ENCODE measurements at regions not wholly inside any gene's neighbourhood (a gene's known extent, or its start where the extent isn't known, plus 50 kb on each side); places are given as distances from the start of the nearest gene placed in this dataset.

DNA sequence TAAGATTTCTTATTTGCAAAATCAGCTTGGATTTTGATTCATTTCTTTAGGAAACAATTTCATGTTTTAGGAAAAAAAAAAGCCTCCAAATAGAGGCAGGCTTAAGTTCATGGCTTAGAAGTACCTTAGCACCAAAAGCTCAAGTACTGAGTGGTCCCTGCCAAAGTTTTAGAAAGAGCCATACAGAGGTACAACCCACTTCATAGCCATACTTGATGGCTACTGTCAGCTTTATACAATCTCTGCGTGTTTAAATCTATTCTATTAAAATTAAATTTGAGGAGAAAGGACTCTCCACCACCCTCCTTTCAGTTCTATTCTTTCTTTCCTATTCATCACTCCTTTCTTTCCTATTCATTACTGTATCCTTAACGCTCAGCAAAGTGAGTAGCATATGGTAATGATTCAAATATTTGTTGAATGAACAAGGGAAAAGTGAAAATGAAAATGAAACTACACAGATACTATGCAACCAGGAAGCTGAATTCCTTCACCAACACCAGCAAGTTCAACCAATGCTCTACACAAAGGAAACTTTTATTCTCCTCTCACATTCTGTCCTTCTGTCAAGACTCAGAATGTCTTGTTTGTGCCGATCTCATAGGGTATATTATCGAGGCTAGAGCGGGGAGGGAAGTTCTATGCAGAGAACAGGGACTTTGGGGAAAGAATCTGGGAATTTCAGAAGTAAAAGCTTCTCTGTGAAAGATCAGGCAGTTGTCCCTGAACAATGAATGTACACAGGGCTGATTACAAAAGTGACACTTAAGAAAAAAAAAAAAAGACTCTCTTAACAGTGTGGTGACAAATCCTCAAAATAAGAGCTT is 138.6 kb upstream of the SPEF2 start:
- Histone ChIP-seq H3K36me3 (ENCODE audit: control insufficient read depth, insufficient read depth, low read length) (no peaks in the 10 kb centered on the region), H3K27me3 (ENCODE audit: control insufficient read depth, insufficient read depth, low read length) (no peaks in the 10 kb centered on the region), H3K4me1 (ENCODE audit: control insufficient read depth, insufficient read depth, low read length) (no peaks in the 10 kb centered on the region), H3K9me3 (replicated peaks; ENCODE audit: control insufficient read depth, low read depth, low read length) (no peaks in the 10 kb centered on the region), H3K27ac (ENCODE audit: low read length) (peak overlapping the region; percentile 59), H3K4me3 (ENCODE audit: low read length) (no peak overlapping the region)
- DNase-seq, result peak; percentile 73
- 86% methylated on average over 3 of the region's 5 CpGs for WGBS (ENCODE audit: insufficient coverage)

DNA sequence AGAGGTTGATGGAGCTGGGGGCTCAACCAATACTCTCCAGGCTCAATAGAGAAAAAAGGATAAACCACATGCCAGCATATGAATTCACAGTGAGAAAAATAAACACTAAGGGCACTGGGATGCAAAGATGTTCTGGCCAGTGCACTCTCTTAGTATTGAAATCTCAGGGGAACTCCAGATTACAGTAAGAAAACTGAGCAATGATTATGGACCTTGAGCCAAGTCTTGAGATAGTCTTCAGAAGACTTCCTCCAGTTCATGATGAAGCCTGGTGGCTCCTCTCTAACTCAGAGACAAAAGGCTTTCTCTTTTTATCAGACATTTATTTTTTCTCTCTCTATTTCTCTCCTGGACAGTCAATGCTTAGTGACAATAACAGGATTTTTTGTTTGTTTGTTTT is 139.8 kb upstream of the SPEF2 start:
- Histone ChIP-seq H3K27ac (ENCODE audit: low read length) (no peak overlapping the region), H3K4me3 (ENCODE audit: low read length) (no peak overlapping the region), H3K27me3 (ENCODE audit: control insufficient read depth, insufficient read depth, low read length) (no peaks in the 10 kb centered on the region), H3K9me3 (replicated peaks; ENCODE audit: control insufficient read depth, low read depth, low read length) (no peaks in the 10 kb centered on the region), H3K4me1 (ENCODE audit: control insufficient read depth, insufficient read depth, low read length) (no peaks in the 10 kb centered on the region), H3K36me3 (ENCODE audit: control insufficient read depth, insufficient read depth, low read length) (no peaks in the 10 kb centered on the region)
- DNase-seq, result no peak

DNA sequence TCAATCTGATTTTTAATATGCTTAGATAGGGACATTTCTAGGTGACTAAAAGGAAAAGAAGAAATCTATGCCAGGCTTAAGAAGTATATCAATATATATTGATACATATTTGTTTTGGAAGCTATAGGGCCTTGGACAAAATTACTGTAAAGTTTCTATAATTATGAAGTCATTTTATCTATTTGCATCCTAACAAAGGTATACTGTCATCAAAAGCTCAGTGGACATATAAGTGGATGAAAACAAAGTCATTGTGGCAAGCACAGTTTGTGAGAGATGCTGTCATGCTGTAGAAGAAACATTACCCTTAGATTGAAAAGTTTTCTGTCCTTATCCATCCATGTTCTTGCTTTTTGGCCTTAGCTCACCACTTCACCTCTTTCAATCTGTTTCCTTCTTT is 140.3 kb upstream of the SPEF2 start:
- Histone ChIP-seq H3K4me1 (ENCODE audit: control insufficient read depth, insufficient read depth, low read length) (no peaks in the 10 kb centered on the region), H3K36me3 (ENCODE audit: control insufficient read depth, insufficient read depth, low read length) (no peaks in the 10 kb centered on the region), H3K9me3 (replicated peaks; ENCODE audit: control insufficient read depth, low read depth, low read length) (no peaks in the 10 kb centered on the region), H3K27me3 (ENCODE audit: control insufficient read depth, insufficient read depth, low read length) (no peaks in the 10 kb centered on the region), H3K27ac (ENCODE audit: low read length) (no peak overlapping the region), H3K4me3 (ENCODE audit: low read length) (no peak overlapping the region)
- no peak for DNase-seq

DNA sequence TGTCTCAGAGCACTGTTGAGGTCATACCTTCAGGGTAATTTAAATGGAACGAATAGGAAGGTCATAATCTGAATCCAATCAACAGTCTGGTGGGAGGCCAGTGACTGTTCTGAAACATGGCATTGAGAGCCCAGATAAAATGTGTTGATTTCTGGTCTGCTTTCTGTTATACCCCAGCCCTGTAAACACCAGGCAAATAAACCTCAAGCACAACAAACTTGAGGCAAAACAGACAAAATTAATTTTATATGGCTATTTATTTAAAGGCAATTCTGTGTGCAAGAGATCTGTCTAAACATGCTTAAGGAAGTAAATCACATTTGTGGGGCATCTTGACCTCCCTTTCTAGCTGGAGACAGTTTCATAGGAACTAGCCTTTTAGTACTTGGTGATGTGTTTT is 140.9 kb upstream of the SPEF2 start:
- Histone ChIP-seq H3K27me3 (ENCODE audit: control insufficient read depth, insufficient read depth, low read length) (no peaks in the 10 kb centered on the region), H3K36me3 (ENCODE audit: control insufficient read depth, insufficient read depth, low read length) (no peaks in the 10 kb centered on the region), H3K4me3 (ENCODE audit: low read length) (no peak overlapping the region), H3K27ac (ENCODE audit: low read length) (no peak overlapping the region), H3K4me1 (ENCODE audit: control insufficient read depth, insufficient read depth, low read length) (no peaks in the 10 kb centered on the region), H3K9me3 (replicated peaks; ENCODE audit: control insufficient read depth, low read depth, low read length) (no peaks in the 10 kb centered on the region)
- no CpG with 5 or more reads among the region's 1 CpG for WGBS (ENCODE audit: insufficient coverage)
- DNase-seq, result no peak

DNA sequence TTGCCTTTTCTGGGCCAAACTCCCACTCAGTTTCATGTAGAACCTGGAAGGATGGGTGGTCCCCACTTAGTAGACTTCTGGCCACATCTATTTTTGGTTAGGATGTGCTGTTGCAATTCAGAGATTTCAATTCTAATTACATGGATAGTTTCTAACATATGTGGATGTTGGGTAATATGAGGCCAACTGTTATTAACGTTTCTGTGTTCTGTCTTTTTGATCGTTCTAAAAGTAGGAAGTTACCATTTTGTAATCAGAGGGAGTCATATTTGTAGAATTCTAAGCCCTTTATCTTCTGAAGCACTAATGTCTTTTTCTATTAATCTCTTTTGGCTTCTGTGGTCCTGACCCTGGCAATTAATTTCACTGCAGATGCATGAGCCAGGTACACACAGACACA is 141.6 kb upstream of the SPEF2 start:
- no peaks in the 10 kb centered on the region for H3K27me3 ChIP-seq (ENCODE audit: control insufficient read depth, insufficient read depth, low read length)
- no CpG with 5 or more reads among the region's 2 CpGs for whole genome bisulfite sequencing (ENCODE audit: insufficient coverage)
- DNase-seq, result peak; percentile 14
- no peak overlapping the region for H3K27ac ChIP-seq (ENCODE audit: low read length)
- no peaks in the 10 kb centered on the region for H3K36me3 ChIP-seq (ENCODE audit: control insufficient read depth, insufficient read depth, low read length)
- H3K4me3 ChIP-seq (ENCODE audit: low read length), result no peak overlapping the region
- H3K4me1 ChIP-seq (ENCODE audit: control insufficient read depth, insufficient read depth, low read length), result no peaks in the 10 kb centered on the region
- no peaks in the 10 kb centered on the region for H3K9me3 ChIP-seq (replicated peaks; ENCODE audit: control insufficient read depth, low read depth, low read length)

DNA sequence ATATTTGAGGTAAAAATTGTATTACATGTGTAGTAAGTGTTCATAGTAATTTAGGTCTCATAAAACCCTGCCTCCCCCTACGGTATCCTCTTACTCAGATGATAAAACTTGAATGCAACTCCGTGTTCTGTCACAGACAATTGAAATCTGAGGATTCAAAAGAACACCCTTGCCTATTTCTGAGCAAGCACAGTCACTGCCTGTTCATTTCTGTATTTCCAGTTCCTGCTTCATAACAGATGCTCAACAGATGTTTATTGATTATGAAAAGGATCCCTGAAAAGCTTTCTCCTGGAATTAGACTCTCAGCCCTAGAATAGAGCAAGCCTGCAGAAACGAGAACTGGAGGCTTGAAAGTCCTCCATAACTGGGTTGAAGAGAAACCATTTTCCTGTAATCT is 144.1 kb upstream of the SPEF2 start:
- Histone ChIP-seq H3K4me1 (ENCODE audit: control insufficient read depth, insufficient read depth, low read length) (no peaks in the 10 kb centered on the region), H3K36me3 (ENCODE audit: control insufficient read depth, insufficient read depth, low read length) (no peaks in the 10 kb centered on the region), H3K27ac (ENCODE audit: low read length) (no peak overlapping the region), H3K4me3 (ENCODE audit: low read length) (no peak overlapping the region), H3K9me3 (replicated peaks; ENCODE audit: control insufficient read depth, low read depth, low read length) (no peaks in the 10 kb centered on the region), H3K27me3 (ENCODE audit: control insufficient read depth, insufficient read depth, low read length) (no peaks in the 10 kb centered on the region)
- WGBS (ENCODE audit: insufficient coverage), result no CpG with 5 or more reads among the region's 3 CpGs
- DNase-seq, result peak; percentile 33

DNA sequence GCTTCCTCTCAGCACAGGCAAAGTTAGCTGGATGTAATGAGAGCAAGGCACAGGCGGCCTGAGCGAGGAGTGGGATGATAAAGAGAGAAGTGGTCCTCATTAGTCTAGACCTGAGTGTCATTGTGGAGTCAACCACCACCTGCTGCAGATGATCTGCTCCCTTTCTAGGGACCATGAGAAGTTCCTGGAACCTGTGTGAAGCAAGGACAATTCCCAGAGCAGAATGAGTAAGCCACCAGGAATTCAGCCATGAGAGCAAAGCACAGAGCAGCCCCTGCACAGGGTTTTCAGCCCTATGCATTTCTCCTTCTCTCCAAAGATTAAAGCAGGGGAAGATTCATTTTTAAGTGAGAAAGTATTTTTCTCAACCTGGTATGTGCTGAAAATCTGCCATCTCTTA is 146.8 kb upstream of the SPEF2 start:
- Histone ChIP-seq H3K27ac (ENCODE audit: low read length) (no peak overlapping the region), H3K27me3 (ENCODE audit: control insufficient read depth, insufficient read depth, low read length) (no peaks in the 10 kb centered on the region), H3K4me1 (ENCODE audit: control insufficient read depth, insufficient read depth, low read length) (no peaks in the 10 kb centered on the region), H3K4me3 (ENCODE audit: low read length) (no peak overlapping the region), H3K9me3 (replicated peaks; ENCODE audit: control insufficient read depth, low read depth, low read length) (no peaks in the 10 kb centered on the region), H3K36me3 (ENCODE audit: control insufficient read depth, insufficient read depth, low read length) (no peaks in the 10 kb centered on the region)
- WGBS (ENCODE audit: insufficient coverage), result 67% methylated on average over 2 of the region's 2 CpGs
- DNase-seq, result peak; percentile 35

DNA sequence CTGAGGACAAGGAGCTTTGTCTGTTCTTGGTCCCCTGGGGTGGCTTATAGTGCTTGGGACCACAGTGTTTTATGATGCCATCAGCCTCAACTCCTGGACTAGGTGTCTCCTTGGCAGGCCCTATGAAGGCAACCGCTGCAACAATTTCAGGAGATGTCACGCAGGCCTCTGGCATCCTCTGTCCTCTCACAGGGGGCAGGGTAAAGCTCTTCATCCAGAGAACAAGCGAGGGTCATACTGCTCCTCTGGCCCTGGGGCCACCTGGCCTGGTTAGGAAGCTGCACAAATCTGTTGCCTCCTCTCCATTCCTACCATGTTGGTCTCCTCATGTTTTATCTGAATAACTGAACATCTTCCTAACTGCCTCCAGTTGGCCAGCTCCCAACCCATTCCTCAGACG is 148.9 kb upstream of the SPEF2 start:
- no peak for DNase-seq
- H3K27me3 ChIP-seq (ENCODE audit: control insufficient read depth, insufficient read depth, low read length), result no peaks in the 10 kb centered on the region
- no peaks in the 10 kb centered on the region for H3K4me1 ChIP-seq (ENCODE audit: control insufficient read depth, insufficient read depth, low read length)
- 98% methylated on average over 3 of the region's 4 CpGs for WGBS (ENCODE audit: insufficient coverage)
- H3K36me3 ChIP-seq (ENCODE audit: control insufficient read depth, insufficient read depth, low read length), result no peaks in the 10 kb centered on the region
- H3K4me3 ChIP-seq (ENCODE audit: low read length), result no peak overlapping the region
- H3K27ac ChIP-seq (ENCODE audit: low read length), result no peak overlapping the region
- no peaks in the 10 kb centered on the region for H3K9me3 ChIP-seq (replicated peaks; ENCODE audit: control insufficient read depth, low read depth, low read length)

DNA sequence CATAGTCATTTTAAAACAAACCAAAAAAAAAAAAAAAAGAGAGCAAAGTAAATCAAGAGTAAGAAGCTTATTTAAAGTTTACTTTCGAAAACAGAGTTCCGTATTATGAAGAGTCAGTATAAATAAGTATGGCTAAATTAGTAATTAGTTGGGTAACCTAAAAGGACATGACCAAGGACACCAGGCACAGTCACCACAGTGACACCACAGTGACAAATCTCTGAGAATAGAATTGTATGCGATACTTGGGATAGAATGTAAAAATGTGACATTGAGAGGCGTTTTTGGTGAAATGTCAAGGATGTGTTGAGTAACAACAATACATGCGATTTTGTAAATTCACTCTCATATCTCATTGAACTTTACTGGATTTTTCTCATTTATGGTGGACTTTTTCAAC is 150.9 kb upstream of the SPEF2 start:
- DNase-seq, result no peak

DNA sequence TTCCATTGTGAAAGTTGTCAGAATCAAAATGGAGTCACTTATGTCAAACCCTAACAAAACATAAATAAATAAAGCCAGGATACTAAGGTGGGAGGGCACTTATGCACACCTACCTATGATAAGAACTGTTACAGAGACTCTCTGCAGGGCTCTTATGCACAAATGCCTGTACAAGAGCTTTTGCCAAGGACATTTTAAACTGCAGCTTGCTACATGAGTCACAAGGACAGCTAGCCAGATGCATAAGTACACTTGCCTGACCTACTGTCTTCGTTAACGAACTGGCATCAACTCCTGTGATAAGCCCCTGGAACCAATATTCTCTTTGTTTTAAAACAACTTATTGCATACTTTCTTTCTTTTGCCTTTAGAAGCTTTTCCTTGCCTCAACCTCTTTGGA is 152.9 kb upstream of the SPEF2 start:
- no peak overlapping the region for H3K27ac ChIP-seq (ENCODE audit: low read length)
- H3K4me3 ChIP-seq (ENCODE audit: low read length), result no peak overlapping the region
- no peak for DNase-seq
- no peaks in the 10 kb centered on the region for H3K4me1 ChIP-seq (ENCODE audit: control insufficient read depth, insufficient read depth, low read length)
- WGBS (ENCODE audit: insufficient coverage), result 91% methylated on average over 2 of the region's 2 CpGs
- H3K9me3 ChIP-seq (replicated peaks; ENCODE audit: control insufficient read depth, low read depth, low read length), result no peaks in the 10 kb centered on the region
- no peaks in the 10 kb centered on the region for H3K36me3 ChIP-seq (ENCODE audit: control insufficient read depth, insufficient read depth, low read length)
- H3K27me3 ChIP-seq (ENCODE audit: control insufficient read depth, insufficient read depth, low read length), result no peaks in the 10 kb centered on the region

More for the DNA sequence above, 150.9 kb upstream of the SPEF2 start:
- H3K4me1 ChIP-seq (ENCODE audit: control insufficient read depth, insufficient read depth, low read length), result no peaks in the 10 kb centered on the region
- no peaks in the 10 kb centered on the region for H3K27me3 ChIP-seq (ENCODE audit: control insufficient read depth, insufficient read depth, low read length)
- H3K9me3 ChIP-seq (replicated peaks; ENCODE audit: control insufficient read depth, low read depth, low read length), result no peaks in the 10 kb centered on the region
- H3K36me3 ChIP-seq (ENCODE audit: control insufficient read depth, insufficient read depth, low read length), result no peaks in the 10 kb centered on the region
- 100% methylated on average over 1 of the region's 5 CpGs for WGBS (ENCODE audit: insufficient coverage)
- H3K4me3 ChIP-seq (ENCODE audit: low read length), result no peak overlapping the region
- no peak overlapping the region for H3K27ac ChIP-seq (ENCODE audit: low read length)

DNA sequence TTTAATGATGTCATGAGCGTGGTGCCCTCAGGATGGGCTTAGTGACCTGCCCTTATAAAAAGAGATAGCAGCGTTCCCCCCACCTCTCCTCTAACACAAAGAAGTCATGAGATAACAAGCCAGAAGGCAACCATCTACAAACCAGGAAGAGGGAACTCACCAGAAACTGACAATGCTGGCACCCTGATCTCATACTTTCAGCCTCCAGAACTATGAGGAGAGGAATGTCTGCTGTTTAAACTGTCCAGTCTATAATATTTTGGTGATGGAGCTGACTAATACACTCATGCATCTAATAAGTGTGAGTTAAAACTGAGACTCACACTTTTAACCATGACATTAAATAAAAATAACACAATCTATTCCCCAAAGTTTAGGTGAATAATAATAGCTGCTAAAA is 156.1 kb upstream of the SPEF2 start:
- H3K27me3 ChIP-seq (ENCODE audit: control insufficient read depth, insufficient read depth, low read length), result no peaks in the 10 kb centered on the region
- no peak overlapping the region for H3K27ac ChIP-seq (ENCODE audit: low read length)
- H3K4me3 ChIP-seq (ENCODE audit: low read length), result no peak overlapping the region
- DNase-seq, result no peak
- H3K36me3 ChIP-seq (ENCODE audit: control insufficient read depth, insufficient read depth, low read length), result no peaks in the 10 kb centered on the region
- H3K9me3 ChIP-seq (replicated peaks; ENCODE audit: control insufficient read depth, low read depth, low read length), result no peaks in the 10 kb centered on the region
- WGBS (ENCODE audit: insufficient coverage), result no CpG with 5 or more reads among the region's 2 CpGs
- no peaks in the 10 kb centered on the region for H3K4me1 ChIP-seq (ENCODE audit: control insufficient read depth, insufficient read depth, low read length)
